G401.6 (cell line): ENCODE measurements at regions not wholly inside any gene's neighbourhood (a gene's known extent, or its start where the extent isn't known, plus 50 kb on each side); places are given as distances from the start of the nearest gene placed in this dataset.
"Not testable (repeated sequence)": the region's sequence is repeated elsewhere in the genome, so short reads cannot be mapped to it uniquely, and the experiment has no call there.

ENCODE experiments used
- FAIRE-seq: peaks from 2 replicates; lab custom pipeline; 2012; peaks lifted over from hg19 to GRCh38; lab: Jason Lieb, UNC

DNA sequence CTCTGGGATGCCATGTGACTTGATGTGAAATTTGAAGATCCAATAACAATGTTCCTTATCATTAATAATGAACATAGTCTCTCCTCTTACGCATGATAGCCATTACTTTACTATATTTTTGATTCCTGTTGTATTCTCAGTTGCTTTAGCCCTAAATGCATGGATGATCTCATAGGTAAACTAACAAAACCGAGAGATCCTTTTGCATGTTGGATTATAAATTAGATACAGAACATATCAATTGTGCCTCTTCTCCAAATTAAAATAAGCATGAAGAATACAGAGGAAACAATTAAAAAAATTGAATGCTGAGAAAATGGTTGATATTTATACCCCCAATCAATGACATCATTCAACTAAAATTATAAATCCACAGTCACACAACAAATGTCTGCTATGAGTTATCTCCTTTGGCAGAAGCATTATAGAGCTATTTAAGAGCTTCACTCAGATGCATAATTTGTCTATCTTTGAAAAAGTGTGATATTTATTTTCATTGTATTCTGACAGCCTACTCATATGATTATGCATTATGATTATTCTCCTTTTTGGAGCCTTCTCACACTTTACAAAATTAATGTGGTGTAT, 386.4 kb upstream of the STXBP6 start:
- no peak for FAIRE-seq

GRCh38 chr14:25431211-25432076, 381.5 kb upstream of the STXBP6 start:
- no peak for FAIRE-seq

DNA sequence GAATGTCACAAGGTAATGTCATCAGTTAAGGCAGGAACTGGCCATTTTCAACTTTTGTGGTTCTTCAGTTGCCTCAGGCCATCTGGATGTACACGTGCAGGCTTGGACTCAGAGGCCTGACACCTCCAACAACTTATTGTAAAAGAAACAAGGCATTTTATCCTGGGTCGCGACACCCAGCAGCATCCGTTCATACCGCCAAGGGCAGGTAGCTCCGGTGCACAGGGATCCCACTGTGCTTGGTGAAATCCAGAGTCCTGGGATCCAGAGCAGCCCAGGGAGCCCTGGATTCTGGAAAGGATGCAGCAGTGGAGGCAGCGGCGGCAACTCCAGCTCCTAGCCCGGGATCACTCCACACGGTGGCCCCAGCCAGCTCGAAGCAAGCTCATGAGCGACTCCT, 380.9 kb upstream of the STXBP6 start:
- FAIRE-seq, result no peak

- no peak for FAIRE-seq
These were observed 363.1 kb upstream of the STXBP6 start for GRCh38 chr14:25412998-25413397.

DNA sequence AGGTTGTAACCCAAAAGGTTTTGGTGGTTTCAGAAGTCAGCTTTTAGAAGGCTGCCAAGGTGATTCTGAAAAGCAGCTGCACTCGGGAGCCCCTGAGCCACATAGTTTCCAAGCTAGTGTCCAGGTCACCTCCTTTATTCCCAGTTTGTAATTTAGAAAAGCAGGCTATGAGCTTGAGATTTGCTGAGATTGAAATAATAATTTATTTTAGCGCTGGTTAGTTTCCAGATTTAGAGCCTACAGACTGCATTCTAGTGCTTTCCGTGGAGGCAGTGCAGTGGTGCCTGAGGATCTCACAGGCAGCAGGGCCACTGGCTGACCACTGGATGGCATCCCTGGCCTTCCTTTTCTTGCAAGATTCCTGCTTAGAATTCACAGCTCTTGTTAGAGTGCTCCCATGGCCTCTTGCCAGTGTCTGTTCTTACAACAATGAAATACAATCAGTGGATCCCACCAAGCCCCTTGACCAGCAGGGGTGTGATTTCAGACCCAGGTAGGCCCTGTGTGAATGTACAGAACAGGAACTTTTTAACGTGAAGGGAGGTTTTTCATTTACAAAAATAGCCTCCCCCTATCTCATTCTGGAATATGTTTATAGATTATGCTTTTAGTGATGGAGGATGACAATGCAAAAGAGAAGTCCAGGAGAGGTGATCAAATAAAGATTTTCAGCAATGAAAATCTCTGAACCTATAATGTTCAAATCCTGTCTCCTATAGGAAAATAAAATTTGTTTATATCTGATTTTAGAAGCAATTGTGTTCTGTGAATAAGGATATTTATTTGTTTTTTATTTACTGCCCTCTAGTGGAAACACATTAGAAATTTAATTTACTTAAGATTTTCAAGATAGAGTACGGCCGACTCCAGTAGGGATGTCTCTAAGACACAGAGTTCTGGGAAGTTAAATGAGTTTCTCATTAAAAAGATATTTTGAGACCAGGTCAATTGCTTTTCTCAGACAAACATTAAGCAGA, 362.1 kb upstream of the STXBP6 start:
- FAIRE-seq, result peak; percentile 11

DNA sequence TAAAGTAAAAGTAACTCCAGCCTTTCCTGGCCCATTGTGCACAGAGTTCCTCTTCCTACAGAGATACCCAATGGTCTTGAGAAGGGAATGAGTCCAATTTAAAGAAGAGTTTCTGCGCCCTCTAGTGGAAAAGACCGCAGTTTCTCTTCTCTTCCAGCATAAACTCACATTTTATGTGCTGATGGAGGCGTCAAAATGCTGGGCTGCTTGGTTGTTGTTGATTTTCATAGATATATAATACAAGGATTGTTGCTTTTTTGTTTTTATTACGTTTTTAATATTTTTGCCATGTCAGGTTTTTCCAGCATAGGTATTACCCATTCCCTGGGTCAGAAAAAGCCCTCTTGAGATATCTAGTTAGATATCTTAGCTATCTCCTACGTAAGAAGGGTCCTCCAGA, 356.9 kb upstream of the STXBP6 start:
- FAIRE-seq, result no peak

GRCh38 chr14:25400607-25401206, 350.8 kb upstream of the STXBP6 start:
- FAIRE-seq, result no peak

- no peak for FAIRE-seq
These were observed 346.2 kb upstream of the STXBP6 start for GRCh38 chr14:25396128-25396527.

DNA sequence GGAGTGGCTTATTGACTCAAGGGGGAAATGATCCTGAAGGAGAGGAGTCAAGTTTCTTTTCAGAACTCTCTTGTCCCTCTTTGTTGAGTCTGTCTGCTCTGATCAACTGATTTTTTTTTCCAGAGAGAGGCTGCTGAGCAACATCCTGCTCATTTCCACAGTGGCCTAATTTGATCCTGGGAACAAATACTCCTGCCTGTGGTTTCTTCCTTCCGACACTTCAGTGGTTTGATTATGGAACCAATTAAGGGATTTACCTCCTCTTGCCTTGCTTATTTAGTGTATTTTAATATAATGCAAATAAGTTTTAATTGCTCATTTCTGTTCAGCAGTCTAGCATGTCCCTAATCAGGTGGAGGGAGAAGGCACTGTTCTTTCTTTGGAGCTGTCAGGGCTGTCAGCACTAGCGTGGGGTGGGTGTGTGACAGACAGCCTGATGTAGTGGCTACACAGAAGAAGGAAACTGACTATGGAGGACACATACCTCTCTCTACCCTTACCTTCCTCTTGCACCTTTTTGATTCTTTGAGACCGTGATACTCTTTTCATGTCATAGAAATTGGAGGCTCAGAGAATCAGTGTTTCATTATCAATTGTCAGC, 344.9 kb upstream of the STXBP6 start:
- no peak for FAIRE-seq

GRCh38 chr14:25394356-25394755, 344.4 kb upstream of the STXBP6 start:
- no peak for FAIRE-seq

- no peak for FAIRE-seq
These were observed 340.0 kb upstream of the STXBP6 start for GRCh38 chr14:25389948-25390347.

GRCh38 chr14:25381498-25381897, 331.6 kb upstream of the STXBP6 start:
- FAIRE-seq, result no peak

GRCh38 chr14:25375639-25376038, 325.7 kb upstream of the STXBP6 start:
- no peak for FAIRE-seq

GRCh38 chr14:25371068-25371467, 321.1 kb upstream of the STXBP6 start:
- FAIRE-seq, result no peak

- not testable (repeated sequence) for FAIRE-seq
These were observed 320.1 kb upstream of the STXBP6 start for GRCh38 chr14:25370057-25370456.

- FAIRE-seq, result no peak
These were observed 308.4 kb upstream of the STXBP6 start for GRCh38 chr14:25358330-25358729.

DNA sequence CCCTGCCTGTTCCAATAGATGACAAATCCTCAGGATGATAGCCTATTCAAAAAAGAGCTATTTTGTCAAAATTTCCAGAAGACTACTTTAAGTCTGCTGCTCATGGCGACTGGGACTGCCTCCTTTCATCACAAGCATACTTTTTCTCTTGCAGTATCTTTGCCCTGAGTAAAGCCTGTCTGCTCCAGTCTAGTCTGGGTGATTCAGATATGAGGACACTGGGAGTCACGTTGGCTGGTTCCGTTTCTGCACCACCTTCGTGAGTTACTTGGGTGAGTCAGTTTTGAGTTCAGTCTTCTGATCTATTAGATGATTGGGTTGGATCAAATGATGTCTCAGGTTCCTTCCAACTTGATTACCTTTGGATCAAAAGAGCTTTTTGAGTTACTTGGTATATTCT, 301.3 kb upstream of the STXBP6 start:
- no peak for FAIRE-seq

DNA sequence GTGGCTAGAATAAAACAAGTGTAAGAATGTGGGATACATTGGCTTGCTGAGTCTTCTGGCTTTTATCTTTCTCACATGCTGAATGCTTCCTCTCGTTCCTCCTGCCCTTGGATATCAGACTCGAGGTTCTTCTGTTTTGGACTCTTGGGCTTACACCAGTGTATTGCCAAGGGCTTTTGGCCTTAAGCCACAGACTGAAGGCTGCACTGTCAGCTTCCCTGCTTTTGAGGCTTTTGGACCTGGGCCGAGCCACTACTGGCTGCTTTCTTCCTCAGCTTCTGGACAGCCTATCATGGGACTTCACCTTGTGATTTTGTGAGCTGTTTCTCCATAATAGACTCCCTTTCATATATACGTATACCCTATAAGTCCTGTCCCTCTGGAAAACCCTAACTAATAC, 300.9 kb upstream of the STXBP6 start:
- no peak for FAIRE-seq

DNA sequence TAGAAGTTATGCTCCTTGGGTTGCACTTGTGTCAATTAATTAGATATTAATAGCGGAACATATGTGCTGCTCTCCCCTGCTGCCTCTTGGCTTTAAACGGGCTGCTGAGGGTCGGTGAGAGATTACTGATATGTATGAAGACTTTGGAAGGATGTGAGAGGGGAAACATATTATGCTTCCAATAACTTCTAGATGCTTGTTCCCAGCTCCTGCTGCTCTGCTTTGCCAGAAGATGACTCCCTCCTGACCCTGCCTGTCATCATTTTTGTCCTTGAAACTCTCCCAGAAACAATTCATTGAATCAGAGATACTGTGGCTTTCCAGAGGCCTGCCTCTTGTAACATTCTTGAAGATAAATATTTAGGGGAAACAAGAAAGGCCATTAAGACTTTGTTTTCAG, 300.1 kb upstream of the STXBP6 start:
- FAIRE-seq, result no peak

DNA sequence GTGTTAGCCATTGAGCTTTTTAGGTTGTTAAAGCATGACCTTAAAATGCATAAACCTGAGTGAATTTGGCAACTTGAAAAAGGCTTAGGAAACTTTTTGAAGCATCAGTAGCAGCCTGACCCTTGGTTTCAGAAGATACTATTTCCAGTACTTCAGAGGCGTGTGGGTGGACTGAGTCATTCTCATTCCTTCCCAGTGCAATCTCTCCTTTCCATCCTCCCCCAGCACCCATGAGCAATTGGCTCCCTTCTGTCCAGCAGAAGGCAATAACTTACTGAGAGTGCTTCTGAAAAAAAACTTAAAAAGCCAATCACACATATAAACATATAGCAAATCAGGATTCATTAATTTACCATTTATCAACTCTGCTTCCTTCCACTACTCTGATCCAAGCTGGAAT, 299.3 kb upstream of the STXBP6 start:
- FAIRE-seq, result no peak

DNA sequence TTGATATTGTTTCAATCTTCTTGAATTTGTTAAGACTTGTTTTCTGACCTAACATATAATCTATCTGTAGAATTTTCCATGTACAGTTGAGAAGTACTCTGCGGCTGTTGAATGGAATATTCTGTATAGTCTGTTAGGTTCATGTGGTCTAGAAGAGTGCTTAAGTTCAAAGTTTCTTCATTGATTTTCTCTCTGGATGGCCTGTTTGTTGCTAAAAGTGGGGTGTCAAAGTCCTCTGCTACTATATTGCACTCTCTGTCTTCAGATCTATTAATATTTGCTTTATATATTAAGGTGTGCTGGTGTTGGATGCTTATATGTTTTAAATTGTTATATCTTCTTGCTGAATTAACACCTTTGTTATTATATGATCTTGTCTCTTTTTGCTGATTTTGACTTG, 290.9 kb upstream of the STXBP6 start:
- no peak for FAIRE-seq

DNA sequence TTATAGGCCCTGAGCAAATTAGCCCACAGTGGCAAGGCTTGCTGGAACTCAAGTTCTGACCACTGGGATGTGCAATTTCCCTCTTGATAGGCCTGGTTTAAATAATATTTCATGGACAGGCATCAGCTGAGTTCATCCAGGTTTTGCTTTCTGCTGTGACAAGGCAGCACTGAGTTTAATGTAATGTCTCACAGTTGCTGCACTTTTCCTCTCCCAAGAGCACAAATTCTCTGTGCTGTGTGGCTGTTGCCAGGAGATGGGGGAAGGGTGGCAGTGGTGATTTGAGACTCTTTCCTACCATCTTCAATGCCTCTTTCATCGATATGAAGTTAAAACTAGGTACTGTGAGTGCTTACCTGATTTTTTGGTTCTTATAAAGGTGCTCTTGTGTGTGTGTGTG, 272.8 kb upstream of the STXBP6 start:
- FAIRE-seq, result no peak
